ENCODE measurements at regions not wholly inside any gene's neighbourhood (a gene's known extent, or its start where the extent isn't known, plus 50 kb on each side); places are given as distances from the start of the nearest gene placed in this dataset.

GRCh38 chr12:42660117-42660516 lies 70.6 kb upstream of the PRICKLE1 start:
- no peak for DNase-seq

DNA sequence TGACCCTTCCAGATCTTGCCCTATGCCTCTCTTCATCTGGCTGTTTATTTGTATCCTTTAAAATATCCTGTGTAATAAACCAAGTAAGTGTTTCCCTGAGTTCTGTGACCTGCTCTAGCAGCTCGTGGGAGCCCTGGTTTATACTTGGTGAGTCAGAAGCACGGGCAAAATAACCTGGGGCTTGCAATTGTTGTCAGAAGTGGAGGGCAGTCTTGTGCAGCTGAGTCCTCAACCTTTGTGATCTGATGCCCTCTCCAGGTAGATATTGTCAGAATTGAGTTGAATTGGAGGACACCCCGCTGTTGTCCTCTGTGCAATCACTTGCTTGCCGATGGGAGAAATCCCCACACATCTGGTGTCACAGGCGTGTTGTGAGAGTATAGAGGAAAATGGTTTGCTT lies 62.5 kb upstream of the PRICKLE1 start:
- no peak for DNase-seq

DNA sequence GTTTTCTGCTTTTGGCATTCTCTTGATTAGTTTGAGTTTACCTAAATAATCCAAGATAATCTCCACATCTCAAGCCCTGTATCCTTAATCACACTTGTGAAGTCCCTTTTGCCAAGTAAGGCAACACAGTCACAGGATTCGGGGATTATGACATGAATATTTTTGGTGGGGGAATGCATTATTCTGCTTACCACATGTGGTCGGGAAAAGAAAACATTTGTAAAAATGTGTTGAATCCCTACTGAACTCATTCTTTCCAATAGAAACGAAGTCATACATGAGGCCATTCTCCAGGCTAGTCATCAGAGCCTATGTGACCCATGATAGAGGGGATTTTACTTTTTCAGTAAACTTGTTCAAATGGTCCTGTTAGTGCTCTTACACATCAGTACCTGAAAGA lies 58.5 kb upstream of the PRICKLE1 start:
- DNase-seq: no peak

DNA sequence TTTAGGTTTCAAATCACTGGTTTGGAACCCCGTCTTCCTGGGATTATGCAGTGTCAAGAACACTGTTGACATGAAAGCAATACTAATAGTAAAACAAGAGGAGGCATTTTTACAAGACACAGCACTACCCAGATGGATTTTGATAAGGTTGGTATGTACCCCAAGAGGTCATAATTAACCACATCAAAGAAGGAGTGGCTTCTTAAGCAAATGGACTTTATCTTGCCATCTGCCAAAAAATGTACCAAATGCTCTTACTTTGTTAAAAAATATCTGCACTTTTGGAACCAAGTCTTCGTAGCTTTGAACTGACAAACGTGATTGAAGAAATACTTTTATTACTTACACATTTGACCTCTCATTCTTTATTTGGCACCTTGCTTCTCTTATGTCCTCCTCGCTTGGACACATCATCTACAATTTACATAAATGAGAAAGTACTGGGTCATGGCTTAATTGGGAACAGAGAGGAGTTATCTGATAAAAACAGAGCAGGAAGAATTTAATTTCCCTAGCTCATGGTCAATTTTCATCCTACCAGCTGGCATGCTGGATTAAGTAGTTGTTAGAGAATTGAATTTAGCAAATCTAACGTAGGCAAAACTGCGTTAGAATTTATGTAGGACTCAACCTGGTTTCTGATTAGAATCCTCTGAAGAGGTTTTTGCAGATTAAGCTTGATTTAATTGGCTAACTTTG lies 54.5 kb upstream of the PRICKLE1 start:
- DNase-seq: no peak

DNA sequence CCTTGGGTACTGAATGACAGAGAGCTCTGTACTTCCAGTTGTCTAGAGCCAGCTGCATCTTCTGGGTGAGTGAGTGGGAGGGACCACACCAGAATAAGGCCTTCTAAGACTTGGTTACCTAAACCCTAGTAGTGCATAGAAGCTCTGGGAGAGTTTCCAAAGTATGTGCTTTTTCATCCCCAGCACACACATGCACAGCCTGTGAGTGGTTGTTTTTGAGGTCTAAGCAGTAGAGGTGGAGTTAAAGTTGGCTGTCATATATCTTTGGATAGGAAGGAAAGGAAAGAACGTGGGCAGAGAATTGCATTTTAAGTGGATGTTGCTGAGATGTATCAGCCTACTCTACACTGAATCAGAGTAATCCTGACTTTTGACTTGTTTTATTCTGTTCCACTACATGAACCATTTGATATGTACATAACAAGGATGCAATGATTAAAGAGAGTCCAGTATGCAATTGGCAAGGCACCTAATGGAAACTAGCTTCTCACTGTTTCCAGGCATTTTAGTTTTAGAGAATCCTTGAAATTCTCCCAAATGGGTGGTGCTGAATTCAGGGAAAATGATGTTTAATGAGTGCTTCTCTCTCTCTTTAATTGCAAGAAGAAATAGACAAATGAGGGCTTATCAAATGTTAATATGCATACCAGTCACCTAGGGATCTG lies 51.8 kb upstream of the PRICKLE1 start:
- no peak for DNase-seq

- DNase-seq: no peak
Measured at GRCh38 chr12:42640391-42640790, 50.8 kb upstream of the PRICKLE1 start.

DNA sequence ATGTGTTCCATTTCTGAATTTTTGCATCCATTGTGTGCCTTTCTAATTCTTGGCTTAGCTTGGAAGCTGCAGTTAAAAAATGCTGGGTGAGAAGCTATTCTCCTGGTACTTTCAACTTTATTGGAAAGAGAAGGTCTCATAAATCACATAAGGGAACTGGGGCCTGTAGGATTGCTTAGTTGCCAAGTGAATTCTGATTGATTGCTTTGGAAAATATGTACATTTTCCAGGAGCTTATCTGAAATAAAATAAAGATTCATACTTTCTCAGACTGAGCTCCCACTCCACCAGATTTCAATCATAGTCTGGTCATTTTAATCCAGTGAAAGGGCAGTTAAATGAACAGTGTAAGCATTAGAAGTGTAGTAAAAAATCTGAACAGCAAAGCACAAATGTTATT lies 50.0 kb upstream of the PRICKLE1 start:
- DNase-seq: no peak
